Esophagus (tissue), 2 donors: ENCODE measurements at regions not wholly inside any gene's neighbourhood (a gene's known extent, or its start where the extent isn't known, plus 50 kb on each side); places are given as distances from the start of the nearest gene placed in this dataset.
A peak's percentile ranks its signal among the peaks of the same experiment; 100 is the strongest.

Experiments
- H3K27ac ChIP-seq, 2 donors: one replicate each; pipeline ENCODE4 v1.5.1; 2013; ENCODE audit warnings: low read depth in 2 of 2, mild to moderate bottlenecking in 2 of 2, inconsistent platforms in 1 of 2, low read length in 1 of 2, moderate library complexity in 1 of 2
- H3K27me3 ChIP-seq, 2 donors: one replicate each; pipeline ENCODE4 v1.6.1; 2013; ENCODE audit warnings: low read length in 2 of 2, control low read depth in 1 of 2, mild to moderate bottlenecking in 1 of 2; ENCODE audit not compliant: insufficient read depth in 2 of 2, control insufficient read depth in 1 of 2
- H3K36me3 ChIP-seq, 2 donors: one replicate each; pipeline ENCODE4 v1.6.1; 2013; ENCODE audit warnings: low read length in 1 of 2; ENCODE audit not compliant: control insufficient read depth in 2 of 2, insufficient read depth in 2 of 2
- H3K4me1 ChIP-seq, 2 donors: one replicate each; pipeline ENCODE4 v1.6.1; 2013; ENCODE audit warnings: low read length in 1 of 2; ENCODE audit not compliant: control insufficient read depth in 2 of 2, insufficient read depth in 2 of 2
- H3K4me3 ChIP-seq, 2 donors: one replicate each; pipeline ENCODE4 v1.5.1; 2013; ENCODE audit warnings: low read length in 2 of 2, mild to moderate bottlenecking in 2 of 2, low read depth in 1 of 2, moderate library complexity in 1 of 2
- H3K9me3 ChIP-seq, 2 donors: one replicate each; pipeline ENCODE4 v1.6.1; 2013; ENCODE audit warnings: mild to moderate bottlenecking in 2 of 2, low read depth in 1 of 2, low read length in 1 of 2, moderate library complexity in 1 of 2; ENCODE audit not compliant: control insufficient read depth in 2 of 2, insufficient read depth in 1 of 2
- WGBS, 2 donors: extraction: QIAGEN DNeasy Blood & Tissue Kit; methylation state at CpG; one replicate each; pipeline ENCODE4 v1.1.7; 2013; 5-methylcytosine and 5-hydroxymethylcytosine counted together
- donor health status: healthy with polysubstance abuse.
- donor health status: Bipolar disorder and iron deficiency.

DNA sequence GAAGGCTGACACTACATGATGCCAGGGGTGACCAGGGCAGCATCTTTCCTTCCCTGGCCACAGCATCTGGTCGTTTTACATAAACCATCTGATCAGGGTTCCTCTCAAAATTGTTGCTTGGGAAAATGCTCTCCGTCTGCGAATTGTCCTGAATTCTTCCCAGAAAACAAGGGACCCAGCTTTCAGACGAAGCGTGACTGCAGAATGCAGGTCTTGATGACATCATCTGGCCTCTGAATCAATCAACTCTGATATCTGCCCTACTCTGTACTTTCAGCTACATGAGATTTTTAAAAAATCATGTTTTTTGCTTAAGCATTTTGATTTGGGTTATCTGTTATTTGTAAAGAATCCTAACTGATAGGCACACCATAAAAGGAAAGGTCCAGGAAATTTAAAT, 246.6 kb upstream of the IRS2 start:
- Histone ChIP-seq H3K9me3 (no peaks in the 10 kb centered on the region), H3K27ac (no peak overlapping the region), H3K27me3 (no peaks in the 10 kb centered on the region), H3K4me1 (no peaks in the 10 kb centered on the region), H3K36me3 (no peaks in the 10 kb centered on the region), H3K4me3 (no peak overlapping the region)
- 65 to 68% methylated on average over 5 of the region's 5 CpGs for WGBS, 2 donors

DNA sequence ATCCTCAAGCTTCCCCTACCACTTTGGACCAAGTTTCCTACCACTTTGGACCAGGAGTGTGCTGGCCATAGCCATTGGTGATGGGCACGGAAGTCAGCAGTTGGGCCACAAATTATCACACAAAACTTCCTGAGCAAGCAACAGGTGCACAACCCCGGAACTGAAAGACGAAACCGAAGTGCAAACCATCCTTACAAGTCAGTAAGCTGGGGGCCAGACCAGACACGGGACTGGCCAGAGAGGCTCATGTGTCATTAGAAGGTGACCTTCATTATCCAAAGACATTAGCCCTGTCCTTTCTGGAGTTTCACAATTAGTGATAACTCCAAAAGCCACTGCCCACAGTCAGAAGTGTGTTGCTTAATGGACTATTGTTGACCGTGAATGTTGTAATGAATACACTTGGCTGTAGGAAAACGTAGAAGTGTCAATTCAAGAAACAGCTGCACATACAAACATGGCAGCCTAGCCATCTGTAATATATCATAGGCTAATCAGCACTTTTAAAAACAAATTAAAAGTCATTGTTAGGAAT, 244.1 kb upstream of the IRS2 start:
- Histone ChIP-seq H3K4me3 (no peak overlapping the region), H3K27ac (no peak overlapping the region), H3K36me3 (no peaks in the 10 kb centered on the region), H3K4me1 (no peaks in the 10 kb centered on the region), H3K9me3 (no peaks in the 10 kb centered on the region), H3K27me3 (no peaks in the 10 kb centered on the region)
- 68 to 70% methylated on average over 7 of the region's 7 CpGs for WGBS, 2 donors

DNA sequence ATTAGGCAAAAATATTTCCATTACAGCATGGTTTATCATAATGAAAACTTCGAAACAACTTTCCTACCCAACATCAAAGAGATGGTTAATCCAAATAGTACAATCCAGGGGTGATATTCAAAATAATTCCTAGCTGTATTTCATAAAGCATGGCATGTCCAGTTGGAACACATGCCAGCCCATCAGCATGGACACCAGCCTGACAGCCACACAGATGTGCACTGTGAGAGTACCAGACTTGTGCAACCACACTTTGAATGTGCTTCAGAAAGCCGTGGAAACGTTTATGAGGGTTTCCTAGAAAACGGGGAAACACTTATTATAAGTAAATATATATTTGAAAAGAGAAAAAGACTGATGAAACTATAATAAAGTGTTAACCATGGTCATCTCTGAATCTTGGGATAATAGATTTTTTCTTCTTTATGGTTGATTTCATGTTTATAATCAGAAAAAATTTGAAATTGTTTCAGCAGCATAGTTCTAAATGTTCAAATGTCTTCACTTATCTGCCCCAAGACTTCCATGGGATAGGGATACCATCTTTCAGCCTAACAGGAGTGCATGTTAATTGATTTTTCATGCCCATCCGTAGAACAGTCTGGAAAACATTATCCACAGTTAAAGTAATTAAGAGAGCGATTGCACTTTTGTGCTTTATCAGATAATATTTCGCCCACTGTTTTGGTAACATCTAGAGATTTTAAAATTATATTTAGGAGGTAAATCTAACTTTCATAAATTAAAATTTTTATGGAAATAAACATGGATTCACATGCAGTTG, 242.6 kb upstream of the IRS2 start:
- H3K27ac ChIP-seq: no peak overlapping the region
- no peaks in the 10 kb centered on the region for H3K27me3 ChIP-seq
- no peaks in the 10 kb centered on the region for H3K9me3 ChIP-seq
- WGBS, 2 donors: 72 to 75% methylated on average over 7 of the region's 7 CpGs
- no peak overlapping the region for H3K4me3 ChIP-seq
- no peaks in the 10 kb centered on the region for H3K36me3 ChIP-seq
- no peaks in the 10 kb centered on the region for H3K4me1 ChIP-seq

DNA sequence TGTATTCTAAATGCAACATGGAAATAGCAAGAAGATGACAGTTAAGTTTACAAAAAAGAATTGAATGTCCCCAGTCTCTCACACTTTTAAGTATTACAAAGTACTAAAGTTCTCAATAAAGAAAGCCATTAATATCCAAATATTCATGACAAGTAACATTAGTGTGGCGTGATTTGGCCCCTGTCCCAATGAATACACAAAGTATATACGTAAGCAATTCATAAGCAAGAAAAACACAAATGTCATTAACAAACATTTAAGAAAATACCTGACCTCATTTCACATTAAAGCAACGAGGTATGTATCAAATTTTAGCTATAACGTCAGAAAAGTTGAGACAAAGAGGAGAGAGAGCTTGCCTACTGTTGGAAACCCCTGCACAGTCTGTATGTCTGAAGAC, 241.9 kb upstream of the IRS2 start:
- Histone ChIP-seq H3K4me3 (no peak overlapping the region), H3K27me3 (no peaks in the 10 kb centered on the region), H3K27ac (no peak overlapping the region), H3K4me1 (no peaks in the 10 kb centered on the region), H3K36me3 (no peaks in the 10 kb centered on the region), H3K9me3 (no peaks in the 10 kb centered on the region)
- WGBS, 2 donors: 31 to 48% methylated on average over 4 of the region's 4 CpGs

DNA sequence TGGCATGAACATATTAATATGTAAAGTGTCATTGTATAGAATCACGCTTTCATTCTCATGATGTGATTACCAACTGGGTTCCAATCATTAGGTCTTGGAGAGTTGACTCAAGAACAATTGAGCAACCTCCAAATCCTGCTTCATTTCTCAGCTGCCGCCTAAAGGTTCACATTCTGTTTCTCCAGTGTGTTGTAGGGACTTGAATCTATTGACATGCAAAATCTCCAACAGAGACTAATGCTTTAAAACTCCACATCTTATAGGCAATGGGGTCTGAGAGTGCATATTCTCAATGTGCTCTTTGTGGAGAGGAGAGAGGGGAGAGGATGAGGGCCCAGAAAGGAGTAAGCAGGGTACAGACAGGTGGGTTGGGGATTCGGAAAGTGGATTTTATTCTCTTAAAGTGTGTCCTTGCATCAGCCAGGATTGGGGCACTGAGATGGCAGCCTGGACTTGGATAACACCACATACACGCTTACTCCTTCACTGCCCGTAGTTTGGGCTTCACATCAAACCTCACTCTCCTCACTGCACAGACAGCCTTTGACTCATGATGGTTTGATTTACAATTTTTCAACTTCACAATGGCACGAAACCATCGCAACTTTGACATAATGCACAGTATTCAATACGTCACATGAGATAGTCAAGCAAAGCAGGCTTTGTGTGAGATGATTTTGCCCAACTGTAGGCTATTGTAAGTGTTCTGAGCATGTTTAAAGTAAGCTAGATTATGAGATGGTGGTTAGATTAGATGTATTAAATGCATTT, 241.3 kb upstream of the IRS2 start:
- no peak overlapping the region for H3K27ac ChIP-seq
- 74 to 77% methylated on average over 8 of the region's 8 CpGs for WGBS, 2 donors
- H3K9me3 ChIP-seq: no peaks in the 10 kb centered on the region
- H3K4me1 ChIP-seq: no peaks in the 10 kb centered on the region
- H3K27me3 ChIP-seq: no peaks in the 10 kb centered on the region
- no peak overlapping the region for H3K4me3 ChIP-seq
- H3K36me3 ChIP-seq: no peaks in the 10 kb centered on the region

DNA sequence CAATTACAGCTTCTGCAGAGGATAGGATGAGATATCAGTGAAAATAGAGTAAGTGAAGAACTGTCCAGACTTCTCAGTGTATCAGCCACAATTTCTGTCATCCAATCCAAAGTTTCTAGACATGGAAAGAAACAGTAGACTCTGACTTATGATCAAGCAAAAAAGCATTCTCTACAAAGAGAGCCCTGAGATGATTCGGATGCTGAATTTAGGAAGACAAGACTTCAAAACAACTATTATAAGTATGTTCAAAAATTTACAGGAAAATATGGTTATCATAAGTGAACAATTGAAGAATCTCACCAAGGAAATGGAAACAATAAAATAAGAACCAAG, 238.2 kb upstream of the IRS2 start:
- Histone ChIP-seq H3K36me3 (no peaks in the 10 kb centered on the region), H3K4me3 (no peak overlapping the region), H3K27ac (peak overlapping the region; percentile 23 to 34), H3K4me1 (no peaks in the 10 kb centered on the region), H3K9me3 (no peaks in the 10 kb centered on the region), H3K27me3 (no peaks in the 10 kb centered on the region)
- WGBS, 2 donors: 0 to 2% methylated on average over 1 of the region's 1 CpG

DNA sequence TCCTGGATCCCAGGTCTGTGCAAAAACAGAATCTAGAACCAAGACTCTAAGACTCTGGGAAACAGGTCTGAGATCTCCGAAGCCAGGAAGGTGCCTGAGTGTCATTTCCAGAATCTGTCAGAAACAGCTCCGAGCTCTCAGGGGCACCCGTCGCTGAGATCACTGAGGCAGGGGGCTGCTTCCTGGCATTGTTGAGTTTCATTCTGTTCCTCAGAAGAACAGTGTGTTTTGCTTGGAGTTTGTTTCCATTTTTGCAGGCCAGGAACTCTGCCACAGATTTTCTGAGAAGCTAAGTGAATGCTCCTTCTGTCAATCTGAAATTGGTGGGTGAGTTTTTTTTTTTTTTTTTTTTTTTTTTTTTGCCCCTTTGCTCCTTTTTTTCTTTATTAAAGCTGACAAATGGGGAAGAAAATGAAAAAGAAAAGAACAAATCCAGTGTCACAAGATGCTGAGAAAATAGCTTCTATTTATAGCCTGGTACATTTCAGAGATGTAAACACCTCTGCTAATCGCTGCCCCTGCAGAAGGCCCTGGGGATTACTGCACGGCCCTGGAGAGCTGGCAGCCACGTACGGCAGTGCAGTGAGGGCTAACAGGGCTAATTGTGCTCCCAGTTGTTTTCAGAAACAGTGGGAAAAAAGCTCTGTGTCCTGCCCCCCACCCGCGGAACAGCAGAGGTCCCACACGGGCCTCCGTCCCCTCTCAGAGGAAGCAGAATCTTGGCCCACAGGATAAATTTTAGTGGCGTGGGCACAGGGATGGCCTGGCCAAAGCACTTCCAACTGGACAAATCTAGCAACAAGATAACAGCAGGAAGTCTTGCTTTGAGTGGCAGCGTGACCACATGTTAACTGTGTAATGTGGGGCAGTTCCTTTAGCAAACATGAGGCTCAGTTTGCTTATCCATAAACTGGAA, 237.6 kb upstream of the IRS2 start:
- Histone ChIP-seq H3K27me3 (no peaks in the 10 kb centered on the region), H3K36me3 (no peaks in the 10 kb centered on the region), H3K27ac (peak overlapping the region; percentile 23 to 71), H3K9me3 (no peaks in the 10 kb centered on the region), H3K4me3 (no peak overlapping the region), H3K4me1 (no peaks in the 10 kb centered on the region)
- WGBS, 2 donors: 50 to 51% methylated on average over 14 of the region's 14 CpGs

DNA sequence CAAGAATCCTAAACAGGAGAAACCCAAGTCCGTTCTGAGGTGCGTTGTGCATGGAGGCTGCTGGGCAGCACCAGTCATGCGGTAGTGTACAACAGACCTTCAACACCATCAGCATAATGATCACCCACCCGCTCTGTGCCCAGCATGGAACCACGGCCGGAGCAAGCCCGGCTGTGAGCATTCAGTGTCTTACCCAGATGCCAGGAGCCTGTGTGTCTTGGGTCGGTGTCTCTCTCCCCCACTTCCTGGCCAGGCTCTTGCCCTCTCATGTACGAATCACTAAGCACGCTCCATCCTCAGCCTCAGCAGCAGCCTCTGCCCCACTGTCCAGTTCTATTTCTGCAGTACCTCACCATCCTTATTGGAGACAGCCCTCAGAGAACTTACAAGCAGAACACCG, 231.6 kb upstream of the IRS2 start:
- Histone ChIP-seq H3K27ac (no peak overlapping the region), H3K4me3 (no peak overlapping the region), H3K27me3 (no peaks in the 10 kb centered on the region), H3K4me1 (no peaks in the 10 kb centered on the region), H3K36me3 (no peaks in the 10 kb centered on the region), H3K9me3 (no peaks in the 10 kb centered on the region)
- WGBS, 2 donors: 86% methylated on average over 11 of the region's 11 CpGs

DNA sequence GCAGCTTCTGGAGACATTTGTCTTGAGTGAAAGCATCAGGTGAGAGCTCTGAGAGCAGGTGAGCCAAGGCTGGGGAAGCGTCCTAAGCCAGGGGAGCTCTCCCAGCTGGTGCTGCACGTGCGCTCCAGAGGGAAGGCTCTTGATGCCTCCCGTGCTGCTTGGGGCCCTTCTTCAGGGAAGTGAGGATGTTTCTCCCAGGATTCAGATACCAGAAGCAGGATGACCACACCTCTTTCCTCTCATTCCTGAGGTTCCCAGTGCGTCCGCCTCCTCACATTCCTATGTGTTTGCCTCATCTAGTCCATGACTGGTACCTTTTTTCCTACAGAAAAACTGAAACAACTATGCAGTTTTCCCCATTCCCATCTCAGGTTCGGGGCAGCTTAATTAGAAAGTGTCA, 231.0 kb upstream of the IRS2 start:
- no peaks in the 10 kb centered on the region for H3K9me3 ChIP-seq
- 52% methylated on average over 7 of the region's 7 CpGs for WGBS, 2 donors
- H3K36me3 ChIP-seq: no peaks in the 10 kb centered on the region
- no peaks in the 10 kb centered on the region for H3K4me1 ChIP-seq
- no peak overlapping the region for H3K4me3 ChIP-seq
- H3K27ac ChIP-seq: no peak overlapping the region
- no peaks in the 10 kb centered on the region for H3K27me3 ChIP-seq
